Keratinocyte (primary cell): ENCODE measurements at regions not wholly inside any gene's neighbourhood (a gene's known extent, or its start where the extent isn't known, plus 50 kb on each side); places are given as distances from the start of the nearest gene placed in this dataset.

Experiments used
- EZH2 ChIP-seq: IDR thresholded peaks from one replicate; pipeline ENCODE4 v1.6.1; 2012; ENCODE audit warnings: inconsistent platforms, mild to moderate bottlenecking, low read length, moderate library complexity
- TF ChIP-seq, protein P1 (sequence below), 3 experiments: IDR thresholded peaks in 1 of 3; conservative IDR thresholded peaks in 1 of 3; optimal IDR thresholded peaks in 1 of 3; 2 replicates in 2 of 3; 3 replicates in 1 of 3; pipeline versions ENCODE3 to v1.5.1; 2011; ENCODE audit warnings: low read length in 3 of 3, mild to moderate bottlenecking in 3 of 3, moderate library complexity in 2 of 3, control low read depth in 1 of 3, inconsistent platforms in 1 of 3; ENCODE audit not compliant: insufficient read depth in 2 of 3; ENCODE audit errors: extremely low read depth in 1 of 3

DNA sequence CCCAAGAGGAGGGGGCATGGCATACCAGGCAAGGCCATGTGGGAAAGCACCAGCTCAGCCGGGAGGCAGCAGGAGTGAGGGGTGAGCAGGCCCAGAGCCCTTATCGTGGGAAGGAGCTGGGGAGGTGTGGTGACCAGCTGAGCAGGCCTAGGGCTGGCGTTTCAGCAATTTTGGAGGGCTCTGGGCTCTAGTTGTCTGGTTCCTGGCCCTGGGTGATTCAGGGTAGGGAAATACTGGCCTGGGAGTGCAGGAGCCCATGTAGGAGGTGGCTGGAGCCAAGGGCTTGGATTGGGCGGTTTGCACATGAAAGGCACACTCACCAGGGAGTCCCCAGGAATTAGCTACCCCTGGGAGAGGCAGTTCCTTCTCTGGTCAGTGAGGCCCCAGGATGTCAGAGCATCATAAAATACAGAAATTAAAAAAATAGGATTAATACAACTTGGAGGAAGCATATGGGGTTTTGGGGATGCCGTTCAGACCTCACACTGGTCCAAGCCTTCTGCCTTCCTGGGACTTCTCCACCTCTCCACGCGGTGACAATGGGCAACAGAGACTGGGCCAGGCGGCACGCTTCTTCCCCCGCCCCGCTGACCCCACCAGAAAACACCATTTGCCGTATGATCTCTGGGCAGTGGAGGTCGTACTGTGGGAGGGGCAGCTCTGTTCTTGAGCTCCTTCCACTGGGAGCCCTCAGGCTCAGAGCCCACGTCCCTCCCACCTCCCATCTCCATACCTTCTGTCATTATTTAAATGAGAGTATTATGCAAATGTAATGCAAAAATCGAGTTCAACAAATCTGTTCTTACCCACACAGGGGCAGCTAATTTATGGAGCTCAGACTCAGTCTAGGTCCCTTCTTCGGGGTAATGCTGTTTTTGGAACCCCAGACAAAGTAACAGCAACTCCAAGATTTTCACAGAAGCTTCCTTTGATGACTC is 133.0 kb upstream of the FAM20C start:
- TF ChIP-seq, protein P1, sequence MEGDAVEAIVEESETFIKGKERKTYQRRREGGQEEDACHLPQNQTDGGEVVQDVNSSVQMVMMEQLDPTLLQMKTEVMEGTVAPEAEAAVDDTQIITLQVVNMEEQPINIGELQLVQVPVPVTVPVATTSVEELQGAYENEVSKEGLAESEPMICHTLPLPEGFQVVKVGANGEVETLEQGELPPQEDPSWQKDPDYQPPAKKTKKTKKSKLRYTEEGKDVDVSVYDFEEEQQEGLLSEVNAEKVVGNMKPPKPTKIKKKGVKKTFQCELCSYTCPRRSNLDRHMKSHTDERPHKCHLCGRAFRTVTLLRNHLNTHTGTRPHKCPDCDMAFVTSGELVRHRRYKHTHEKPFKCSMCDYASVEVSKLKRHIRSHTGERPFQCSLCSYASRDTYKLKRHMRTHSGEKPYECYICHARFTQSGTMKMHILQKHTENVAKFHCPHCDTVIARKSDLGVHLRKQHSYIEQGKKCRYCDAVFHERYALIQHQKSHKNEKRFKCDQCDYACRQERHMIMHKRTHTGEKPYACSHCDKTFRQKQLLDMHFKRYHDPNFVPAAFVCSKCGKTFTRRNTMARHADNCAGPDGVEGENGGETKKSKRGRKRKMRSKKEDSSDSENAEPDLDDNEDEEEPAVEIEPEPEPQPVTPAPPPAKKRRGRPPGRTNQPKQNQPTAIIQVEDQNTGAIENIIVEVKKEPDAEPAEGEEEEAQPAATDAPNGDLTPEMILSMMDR (optimal IDR thresholded peaks at IDR 0.05 in 1 of 3, IDR thresholded peaks at IDR 0.05 in 1 of 3, conservative IDR thresholded peaks at IDR 0.05 in 1 of 3; ENCODE audit: extremely low read depth in 1 of 3, insufficient read depth in 2 of 3, low read length in 3 of 3), result no peak
- TF ChIP-seq EZH2, result no peak
